ENCODE measurements at regions not wholly inside any gene's neighbourhood (a gene's known extent, or its start where the extent isn't known, plus 50 kb on each side); places are given as distances from the start of the nearest gene placed in this dataset.

DNA sequence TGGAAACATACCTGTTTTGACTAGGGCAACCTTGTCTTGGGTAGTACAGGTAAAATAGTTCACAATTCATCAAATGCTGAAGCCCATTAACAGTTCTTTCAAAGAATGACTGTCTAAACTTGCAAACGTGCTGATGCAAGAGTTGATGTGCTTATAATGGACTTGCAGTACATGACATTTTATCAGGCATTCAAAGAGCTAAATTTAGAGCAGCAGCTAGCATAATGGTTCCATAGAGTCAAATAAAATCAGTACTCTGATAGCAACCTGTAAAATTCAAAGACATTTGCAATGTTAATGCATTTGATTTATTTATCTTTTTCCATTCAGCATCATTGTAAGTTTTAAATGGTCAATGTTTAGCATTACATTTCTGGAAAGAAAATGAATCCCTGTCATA, 979.7 kb upstream of the SLC10A2 start:
- ChIA-PET CTCF (no interaction called here), POLR2A (ENCODE audit: unreplicated experiment) (no interaction called here)
- no peak overlapping the region for H2AK5ac ChIP-seq (ENCODE audit: low read depth, low read length)
- no peak overlapping the region for H3K27ac ChIP-seq (ENCODE audit: insufficient read depth, low read length)
- H3K23ac ChIP-seq (ENCODE audit: low read depth, low read length) = no peak overlapping the region
- no TSS peak for BruUV-seq (replicated peaks)
- H2AK9ac ChIP-seq (replicated peaks; ENCODE audit: low read depth, low read length, poor library complexity) = no peak overlapping the region
- intact Hi-C loops (cut with micrococcal nuclease) (no loop called here), dilution Hi-C loops (cut with HindIII; ENCODE audit: low sequenced_read_pairs, unreplicated experiment) (no loop called here), in situ Hi-C loops (cut with MboI; ENCODE audit: low sequenced_read_pairs) (no loop called here)
- WGBS, 2 experiments (ENCODE audit: extremely low coverage in 2 of 2, insufficient read length in 1 of 2) = no CpG with 5 or more reads among the region's 1 CpG
- no peak overlapping the region for H3K4me3 ChIP-seq (ENCODE audit: insufficient read depth, low read depth, low read length)
- no peaks in the 10 kb centered on the region for H3K4me1 ChIP-seq (ENCODE audit: control insufficient read depth, insufficient read depth, low read length)
- no peak overlapping the region for H2BK5ac ChIP-seq (ENCODE audit: low read depth, low read length, poor library complexity, severe bottlenecking)
- H4K91ac ChIP-seq (ENCODE audit: insufficient read depth, low read depth, low read length) = no peak overlapping the region
- H3K79me1 ChIP-seq (ENCODE audit: low read depth in 1 of 2, low read length in 2 of 2) = no peaks in the 10 kb centered on the region
- H2BK20ac ChIP-seq (ENCODE audit: low read depth, low read length) = no peak overlapping the region
- no peak overlapping the region for H2BK15ac ChIP-seq (ENCODE audit: low read depth, low read length)
- no peak overlapping the region for H3K9ac ChIP-seq (ENCODE audit: low read depth, low read length)
- no peak overlapping the region for H2AFZ ChIP-seq (replicated peaks; ENCODE audit: low read length, poor library complexity)
- ATAC-seq (ENCODE audit: low read depth) (no peak), DNase-seq (no peak)
- no peaks in the 10 kb centered on the region for H3K9me3 ChIP-seq (ENCODE audit: control insufficient read depth, insufficient read depth, low read length)
- no peak overlapping the region for H3K4me2 ChIP-seq (ENCODE audit: low read depth, low read length)
- H3K27me3 ChIP-seq (ENCODE audit: control insufficient read depth, insufficient read depth, low read length) = no peaks in the 10 kb centered on the region
- H4K8ac ChIP-seq (ENCODE audit: low read depth in 2 of 2, low read length in 2 of 2) = no peak overlapping the region
- no peak for TF ChIP-seq CEBPB (IDR thresholded peaks at IDR 0.05; ENCODE audit: low read depth, low read length)
- TF ChIP-seq POLR2A (IDR thresholded peaks at IDR 0.05; ENCODE audit: low read depth, low read length) = no peak
- no peak for TF ChIP-seq MXI1 (IDR thresholded peaks at IDR 0.05; ENCODE audit: borderline replicate concordance, low read depth, low read length)
- TF ChIP-seq NFE2L2 (IDR thresholded peaks at IDR 0.05; ENCODE audit: low read depth, low read length) = no peak
- no peak for TF ChIP-seq SMC3 (IDR thresholded peaks at IDR 0.05; ENCODE audit: low read depth, low read length)
- TF ChIP-seq BHLHE40 (IDR thresholded peaks at IDR 0.05; ENCODE audit: low read depth, low read length) = no peak
- no peak for TF ChIP-seq RCOR1 (IDR thresholded peaks at IDR 0.05; ENCODE audit: insufficient replicate concordance, low read length)
- no peak for TF ChIP-seq MAFK (IDR thresholded peaks at IDR 0.05; ENCODE audit: low read depth, low read length)
- TF ChIP-seq, protein P1, sequence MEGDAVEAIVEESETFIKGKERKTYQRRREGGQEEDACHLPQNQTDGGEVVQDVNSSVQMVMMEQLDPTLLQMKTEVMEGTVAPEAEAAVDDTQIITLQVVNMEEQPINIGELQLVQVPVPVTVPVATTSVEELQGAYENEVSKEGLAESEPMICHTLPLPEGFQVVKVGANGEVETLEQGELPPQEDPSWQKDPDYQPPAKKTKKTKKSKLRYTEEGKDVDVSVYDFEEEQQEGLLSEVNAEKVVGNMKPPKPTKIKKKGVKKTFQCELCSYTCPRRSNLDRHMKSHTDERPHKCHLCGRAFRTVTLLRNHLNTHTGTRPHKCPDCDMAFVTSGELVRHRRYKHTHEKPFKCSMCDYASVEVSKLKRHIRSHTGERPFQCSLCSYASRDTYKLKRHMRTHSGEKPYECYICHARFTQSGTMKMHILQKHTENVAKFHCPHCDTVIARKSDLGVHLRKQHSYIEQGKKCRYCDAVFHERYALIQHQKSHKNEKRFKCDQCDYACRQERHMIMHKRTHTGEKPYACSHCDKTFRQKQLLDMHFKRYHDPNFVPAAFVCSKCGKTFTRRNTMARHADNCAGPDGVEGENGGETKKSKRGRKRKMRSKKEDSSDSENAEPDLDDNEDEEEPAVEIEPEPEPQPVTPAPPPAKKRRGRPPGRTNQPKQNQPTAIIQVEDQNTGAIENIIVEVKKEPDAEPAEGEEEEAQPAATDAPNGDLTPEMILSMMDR (conservative IDR thresholded peaks at IDR 0.05; ENCODE audit: low read depth, low read length) = no peak
- TF ChIP-seq RFX5 (IDR thresholded peaks at IDR 0.05; ENCODE audit: low read depth, low read length) = no peak
- no peak for TF ChIP-seq FOS (IDR thresholded peaks at IDR 0.05; ENCODE audit: low read depth, low read length)
- TF ChIP-seq, protein P2, sequence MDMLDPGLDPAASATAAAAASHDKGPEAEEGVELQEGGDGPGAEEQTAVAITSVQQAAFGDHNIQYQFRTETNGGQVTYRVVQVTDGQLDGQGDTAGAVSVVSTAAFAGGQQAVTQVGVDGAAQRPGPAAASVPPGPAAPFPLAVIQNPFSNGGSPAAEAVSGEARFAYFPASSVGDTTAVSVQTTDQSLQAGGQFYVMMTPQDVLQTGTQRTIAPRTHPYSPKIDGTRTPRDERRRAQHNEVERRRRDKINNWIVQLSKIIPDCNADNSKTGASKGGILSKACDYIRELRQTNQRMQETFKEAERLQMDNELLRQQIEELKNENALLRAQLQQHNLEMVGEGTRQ (IDR thresholded peaks at IDR 0.05; ENCODE audit: low read depth, low read length) = no peak
- TF ChIP-seq RAD21 (IDR thresholded peaks at IDR 0.05; ENCODE audit: low read length) = no peak
- TF ChIP-seq MAZ (IDR thresholded peaks at IDR 0.05; ENCODE audit: borderline replicate concordance, low read depth, low read length) = no peak
- no peak for TF ChIP-seq CHD1 (IDR thresholded peaks at IDR 0.05; ENCODE audit: low read depth, low read length)
- TF ChIP-seq, protein P3, sequence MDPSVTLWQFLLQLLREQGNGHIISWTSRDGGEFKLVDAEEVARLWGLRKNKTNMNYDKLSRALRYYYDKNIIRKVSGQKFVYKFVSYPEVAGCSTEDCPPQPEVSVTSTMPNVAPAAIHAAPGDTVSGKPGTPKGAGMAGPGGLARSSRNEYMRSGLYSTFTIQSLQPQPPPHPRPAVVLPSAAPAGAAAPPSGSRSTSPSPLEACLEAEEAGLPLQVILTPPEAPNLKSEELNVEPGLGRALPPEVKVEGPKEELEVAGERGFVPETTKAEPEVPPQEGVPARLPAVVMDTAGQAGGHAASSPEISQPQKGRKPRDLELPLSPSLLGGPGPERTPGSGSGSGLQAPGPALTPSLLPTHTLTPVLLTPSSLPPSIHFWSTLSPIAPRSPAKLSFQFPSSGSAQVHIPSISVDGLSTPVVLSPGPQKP (IDR thresholded peaks at IDR 0.05; ENCODE audit: borderline replicate concordance, low read depth, low read length) = no peak
- no peak overlapping the region for H3K4ac ChIP-seq (ENCODE audit: low read depth, low read length)
- H4K5ac ChIP-seq (ENCODE audit: low read depth, low read length) = no peak overlapping the region
- H2BK120ac ChIP-seq (ENCODE audit: low read depth, low read length) = no peak overlapping the region
- no peak overlapping the region for H3K14ac ChIP-seq (replicated peaks; ENCODE audit: low read depth, low read length)
- H3K18ac ChIP-seq (ENCODE audit: low read depth, low read length) = no peak overlapping the region
- H3K36me3 ChIP-seq (ENCODE audit: control insufficient read depth, insufficient read depth, low read length) = no peaks in the 10 kb centered on the region
- H3K56ac ChIP-seq (ENCODE audit: extremely low read depth, insufficient read depth, low read length) = no peak overlapping the region
- no peaks in the 10 kb centered on the region for H3K9me1 ChIP-seq (ENCODE audit: insufficient read depth, low read length)
- H4K20me1 ChIP-seq (ENCODE audit: insufficient read depth, low read length) = no peaks in the 10 kb centered on the region

All from IMR-90 (cell line).